NCI-H1092 (cell line): ENCODE measurements at regions not wholly inside any gene's neighbourhood (a gene's known extent, or its start where the extent isn't known, plus 50 kb on each side); places are given as distances from the start of the nearest gene placed in this dataset.

ENCODE experiments used
- DNase-seq: peaks from one replicate; lab custom pipeline; 2025; lab: John Stamatoyannopoulos, UW

DNA sequence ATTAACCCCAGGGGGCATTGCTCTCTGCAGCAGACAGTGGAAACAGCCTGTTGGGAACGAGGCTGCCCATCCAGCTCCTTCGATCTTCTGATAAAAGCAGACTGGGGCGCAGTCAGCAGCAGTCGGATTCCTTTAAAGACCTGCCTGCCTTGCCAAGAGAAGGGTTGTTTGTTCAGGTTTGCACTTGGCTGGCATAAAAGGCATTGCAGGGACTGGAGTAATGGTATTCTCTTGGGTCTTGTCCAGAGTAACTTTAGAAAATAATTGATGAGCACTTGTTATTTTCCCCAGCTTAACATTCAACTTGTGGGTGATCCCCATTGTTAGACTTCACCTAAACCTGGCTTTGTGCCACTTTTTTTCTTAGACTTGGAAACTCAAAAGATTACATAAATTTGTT lies 67.3 kb upstream of the SLC10A2 start:
- DNase-seq: no peak

DNA sequence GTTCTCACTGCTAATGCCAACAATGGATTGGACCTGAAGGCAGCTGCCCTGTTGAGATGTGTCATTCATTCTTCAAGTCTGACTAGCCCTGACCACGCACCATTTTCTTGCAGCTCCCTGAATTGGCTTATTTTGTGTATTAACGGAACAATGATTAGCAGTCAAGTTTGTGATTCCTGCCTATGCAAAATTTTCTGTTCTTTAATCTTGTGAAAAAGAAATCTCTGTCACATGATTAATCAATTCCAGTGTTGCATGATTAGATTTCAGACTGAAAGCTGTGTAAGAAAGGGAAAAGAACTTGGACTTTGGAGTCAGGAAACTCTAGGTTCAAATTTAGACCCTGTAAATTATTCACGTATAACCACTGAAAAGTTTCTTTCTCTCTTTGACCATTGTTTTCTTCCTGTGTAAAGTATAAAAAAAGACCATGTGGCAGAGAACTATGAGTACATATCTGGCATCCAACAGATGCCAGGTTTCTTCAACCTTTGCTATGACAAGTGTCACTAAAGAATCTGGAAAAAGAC lies 64.5 kb upstream of the SLC10A2 start:
- DNase-seq: no peak

DNA sequence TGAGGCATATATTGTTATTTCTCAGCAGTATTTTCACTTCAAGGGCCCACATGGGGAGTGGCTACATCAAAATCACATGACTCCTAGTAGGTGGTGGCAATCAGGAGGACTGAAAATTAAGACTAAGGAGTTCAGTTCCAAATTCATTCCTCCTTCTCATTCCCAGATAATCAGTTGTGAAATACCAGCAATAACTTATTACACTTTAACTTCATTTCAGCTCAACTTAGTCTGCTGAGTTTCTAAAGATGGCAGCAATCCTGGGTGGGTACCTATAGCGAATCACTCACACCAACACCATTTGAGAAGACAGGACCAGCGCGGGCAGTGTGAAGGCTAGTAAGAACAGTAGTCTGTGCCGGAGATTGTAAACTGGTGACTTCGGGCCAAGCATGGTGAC lies 63.9 kb upstream of the SLC10A2 start:
- DNase-seq: no peak
